CD4-positive, alpha-beta T cell (primary cell): ENCODE measurements at regions not wholly inside any gene's neighbourhood (a gene's known extent, or its start where the extent isn't known, plus 50 kb on each side); places are given as distances from the start of the nearest gene placed in this dataset.

Experiments used
- ATAC-seq: fragments of 200-7000 bp; cut with Tn5 transposase; one replicate; pipeline ENCODE4 v1.10.0; 2022; ENCODE audit warnings: mild to moderate bottlenecking; ENCODE audit not compliant: poor library complexity
- CTCF ChIA-PET: fragments of 350-600 bp; sonication (Branson Sonifier 250); formaldehyde crosslinking; loops from one replicate; lab custom pipeline; 2021; ENCODE audit warnings: antibody characterized with exemption, inconsistent platforms; lab: Charles Lee
- POLR2A ChIA-PET: fragments of 350-600 bp; sonication (Branson Sonifier 250); formaldehyde crosslinking; loops from one replicate; lab custom pipeline; 2021; ENCODE audit warnings: antibody characterized with exemption, inconsistent platforms; lab: Charles Lee
- DNase-seq, 14 experiments: peaks; one replicate each; pipeline ENCODE4 v3.0.0-alpha.2; 2013 to 2020; ENCODE audit warnings: mixed read lengths in 2 of 14
- H3K27ac ChIP-seq, 2 donors: one replicate each; pipeline versions ENCODE4 v1.5.1 to v1.7.0; 2013; ENCODE audit warnings: low read length in 2 of 2, low read depth in 1 of 2, mild to moderate bottlenecking in 1 of 2
- H3K27me3 ChIP-seq, 2 experiments: 1 replicate in 1 of 2; 2 replicates in 1 of 2; pipeline versions ENCODE4 v1.6.1 to v1.7.0; 2013; ENCODE audit warnings: low read length in 2 of 2, control low read depth in 1 of 2, mild to moderate bottlenecking in 1 of 2, moderate library complexity in 1 of 2; ENCODE audit not compliant: insufficient read depth in 2 of 2, control insufficient read depth in 1 of 2
- H3K36me3 ChIP-seq: one replicate; pipeline ENCODE4 v1.6.1; 2013; ENCODE audit warnings: low read length, control low read depth; ENCODE audit not compliant: insufficient read depth
- H3K4me1 ChIP-seq: one replicate; pipeline ENCODE4 v1.6.1; 2013; ENCODE audit warnings: low read length, control low read depth; ENCODE audit not compliant: insufficient read depth
- H3K4me3 ChIP-seq: one replicate; pipeline ENCODE4 v1.5.1; 2013; ENCODE audit warnings: mild to moderate bottlenecking, low read length, moderate library complexity
- H3K9me3 ChIP-seq, 2 experiments: 1 replicate in 1 of 2; 2 replicates in 1 of 2; pipeline versions ENCODE4 v1.6.1 to v1.7.0; 2013; ENCODE audit warnings: low read length in 2 of 2, mild to moderate bottlenecking in 2 of 2, control low read depth in 1 of 2, moderate library complexity in 1 of 2; ENCODE audit not compliant: control insufficient read depth in 1 of 2, insufficient read depth in 1 of 2
- H3K27ac Mint-ChIP-seq: one replicate; pipeline ENCODE4 v1.8.0; 2020; ENCODE audit warnings: mixed read lengths
- H3K27me3 Mint-ChIP-seq: one replicate; pipeline ENCODE4 v1.8.0; 2021; ENCODE audit warnings: mixed read lengths
- H3K36me3 Mint-ChIP-seq: one replicate; pipeline ENCODE4 v1.8.0; 2021; ENCODE audit warnings: low read depth, mixed read lengths
- H3K4me1 Mint-ChIP-seq: one replicate; pipeline ENCODE4 v1.8.0; 2021; ENCODE audit warnings: low read depth, mixed read lengths
- H3K4me3 Mint-ChIP-seq: one replicate; pipeline ENCODE4 v1.8.0; 2020; ENCODE audit warnings: mild to moderate bottlenecking, mixed read lengths
- H3K9me3 Mint-ChIP-seq: one replicate; pipeline ENCODE4 v1.8.0; 2020; ENCODE audit warnings: mixed read lengths
- intact Hi-C, 2 experiments: fragments of 100-400 bp; cut with DNase I in 1 of 2; cut with micrococcal nuclease in 1 of 2; formaldehyde crosslinking; loops; one replicate each; pipeline versions ENCODE4 v1.15.1 to v1.9.0; 2023 to 2025; cut with DNase I, micrococcal nuclease
- TF ChIP-seq, protein P1 (sequence below): fragments of 200-600 bp; IDR thresholded peaks from one replicate; pipeline ENCODE4 v1.8.0; 2022; ENCODE audit warnings: antibody characterized with exemption, mild to moderate bottlenecking

DNA sequence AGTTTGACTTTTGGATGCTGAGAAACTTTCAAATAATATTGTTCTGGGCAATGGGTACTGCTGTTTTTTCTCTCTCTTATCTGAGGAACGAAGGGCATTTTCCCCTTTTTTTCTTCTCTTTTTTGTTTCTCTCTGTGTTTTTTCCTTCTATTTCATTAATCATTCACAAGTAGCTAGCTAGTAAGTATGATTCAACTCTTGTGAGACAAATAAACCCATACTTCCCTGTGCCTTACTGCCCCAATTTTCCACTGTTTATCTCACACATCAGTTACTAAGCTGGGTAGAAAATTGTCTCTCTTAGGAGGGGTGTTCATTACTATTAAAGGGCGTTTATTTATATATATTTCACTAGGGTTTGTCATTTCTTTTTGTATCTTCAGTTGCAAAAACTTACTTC, 437.6 kb downstream of the RERGL start:
- H3K4me3 Mint-ChIP-seq = no peak overlapping the region
- no peaks in the 10 kb centered on the region for H3K4me1 ChIP-seq
- no peak for DNase-seq
- POLR2A ChIA-PET = no interaction called here
- no peaks in the 10 kb centered on the region for H3K27me3 Mint-ChIP-seq
- no peak overlapping the region for H3K4me3 ChIP-seq
- H3K9me3 ChIP-seq = no peaks in the 10 kb centered on the region
- H3K27ac Mint-ChIP-seq = no peak overlapping the region
- no peaks in the 10 kb centered on the region for H3K27me3 ChIP-seq
- H3K36me3 ChIP-seq = no peaks in the 10 kb centered on the region
- no peak overlapping the region for H3K27ac ChIP-seq
- ATAC-seq = no peak
- no peaks in the 10 kb centered on the region for H3K4me1 Mint-ChIP-seq
- CTCF ChIA-PET = no interaction called here
- intact Hi-C loops = no loop called here
- peaks cover 2% of the 10 kb centered on the region for H3K9me3 Mint-ChIP-seq
- H3K36me3 Mint-ChIP-seq = no peaks in the 10 kb centered on the region
- TF ChIP-seq, protein P1, sequence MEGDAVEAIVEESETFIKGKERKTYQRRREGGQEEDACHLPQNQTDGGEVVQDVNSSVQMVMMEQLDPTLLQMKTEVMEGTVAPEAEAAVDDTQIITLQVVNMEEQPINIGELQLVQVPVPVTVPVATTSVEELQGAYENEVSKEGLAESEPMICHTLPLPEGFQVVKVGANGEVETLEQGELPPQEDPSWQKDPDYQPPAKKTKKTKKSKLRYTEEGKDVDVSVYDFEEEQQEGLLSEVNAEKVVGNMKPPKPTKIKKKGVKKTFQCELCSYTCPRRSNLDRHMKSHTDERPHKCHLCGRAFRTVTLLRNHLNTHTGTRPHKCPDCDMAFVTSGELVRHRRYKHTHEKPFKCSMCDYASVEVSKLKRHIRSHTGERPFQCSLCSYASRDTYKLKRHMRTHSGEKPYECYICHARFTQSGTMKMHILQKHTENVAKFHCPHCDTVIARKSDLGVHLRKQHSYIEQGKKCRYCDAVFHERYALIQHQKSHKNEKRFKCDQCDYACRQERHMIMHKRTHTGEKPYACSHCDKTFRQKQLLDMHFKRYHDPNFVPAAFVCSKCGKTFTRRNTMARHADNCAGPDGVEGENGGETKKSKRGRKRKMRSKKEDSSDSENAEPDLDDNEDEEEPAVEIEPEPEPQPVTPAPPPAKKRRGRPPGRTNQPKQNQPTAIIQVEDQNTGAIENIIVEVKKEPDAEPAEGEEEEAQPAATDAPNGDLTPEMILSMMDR = no peak

DNA sequence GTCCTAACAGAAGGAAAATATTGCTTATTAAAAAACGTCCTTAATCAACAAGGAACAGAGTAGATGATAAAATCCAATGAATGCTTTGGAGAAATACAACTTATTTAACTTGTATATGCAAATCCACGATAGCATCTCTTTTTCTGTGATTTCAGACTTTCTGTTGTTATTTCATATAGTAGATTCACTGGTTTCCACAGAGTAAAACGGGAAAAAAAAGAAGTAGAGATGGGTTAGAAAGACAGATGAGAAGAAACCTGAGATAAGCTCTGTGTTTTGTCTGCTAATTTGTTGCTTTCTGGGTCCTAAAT, 447.7 kb downstream of the RERGL start:
- no peak overlapping the region for H3K4me3 Mint-ChIP-seq
- peaks cover 4% of the 10 kb centered on the region for H3K27me3 Mint-ChIP-seq
- Histone ChIP-seq H3K9me3 (peaks cover 0 to 4% of the 10 kb centered on the region in 2 experiments), H3K27ac (no peak overlapping the region), H3K27me3 (no peaks in the 10 kb centered on the region), H3K4me3 (no peak overlapping the region), H3K4me1 (peaks cover 2% of the 10 kb centered on the region), H3K36me3 (no peaks in the 10 kb centered on the region)
- intact Hi-C loops = no loop called here
- peaks cover 2% of the 10 kb centered on the region for H3K9me3 Mint-ChIP-seq
- CTCF ChIA-PET = no interaction called here
- H3K4me1 Mint-ChIP-seq = peaks cover 7% of the 10 kb centered on the region
- no peak overlapping the region for H3K27ac Mint-ChIP-seq
- ATAC-seq = no peak
- TF ChIP-seq, protein P1 = peak; percentile 16
- POLR2A ChIA-PET = no interaction called here
- H3K36me3 Mint-ChIP-seq = no peaks in the 10 kb centered on the region
- DNase-seq = no peak

DNA sequence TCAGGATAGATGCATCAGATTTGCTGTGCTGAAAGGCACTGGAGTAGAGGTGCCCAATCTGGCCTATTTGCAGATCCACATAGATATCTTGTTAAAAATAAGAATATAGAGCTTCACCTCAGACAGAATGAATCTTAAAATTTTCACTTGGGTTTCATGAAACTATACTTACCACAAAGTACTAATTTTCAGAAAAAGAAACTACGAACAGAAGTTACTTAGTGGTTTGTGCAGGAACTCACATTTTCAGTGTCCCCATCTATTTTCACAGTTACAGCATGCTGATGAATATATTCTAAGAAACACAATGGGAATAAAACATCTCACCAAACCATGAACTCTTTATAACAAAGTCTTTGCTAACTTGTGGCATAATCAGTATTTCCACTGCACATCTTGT, 449.4 kb downstream of the RERGL start:
- Histone ChIP-seq H3K4me1 (peaks cover 2% of the 10 kb centered on the region), H3K36me3 (no peaks in the 10 kb centered on the region), H3K9me3 (no peaks in the 10 kb centered on the region), H3K27me3 (no peaks in the 10 kb centered on the region), H3K27ac (no peak overlapping the region), H3K4me3 (no peak overlapping the region)
- DNase-seq = no peak
- POLR2A ChIA-PET = no interaction called here
- CTCF ChIA-PET = no interaction called here
- intact Hi-C loops = no loop called here
- H3K27me3 Mint-ChIP-seq = peaks cover 4% of the 10 kb centered on the region
- H3K4me3 Mint-ChIP-seq = no peak overlapping the region
- ATAC-seq = no peak
- no peak overlapping the region for H3K27ac Mint-ChIP-seq
- TF ChIP-seq, protein P1 = no peak
- peaks cover 4% of the 10 kb centered on the region for H3K9me3 Mint-ChIP-seq
- H3K36me3 Mint-ChIP-seq = no peaks in the 10 kb centered on the region
- peaks cover 7% of the 10 kb centered on the region for H3K4me1 Mint-ChIP-seq
